Breast epithelium (tissue), 4 donors: ENCODE measurements at regions not wholly inside any gene's neighbourhood (a gene's known extent, or its start where the extent isn't known, plus 50 kb on each side); places are given as distances from the start of the nearest gene placed in this dataset.
A peak's percentile ranks its signal among the peaks of the same experiment; 100 is the strongest.

Source experiments
- DNase-seq, 2 donors: peaks; one replicate each; pipeline ENCODE4 v3.0.0-alpha.2; 2019; ENCODE audit warnings: low spot score in 2 of 2
- H3K27ac ChIP-seq, 2 donors: fragments of 200-600 bp; sonication (generic) in 1 of 2; one replicate each; pipeline ENCODE4 v1.5.1; 2016 to 2019; ENCODE audit warnings: mild to moderate bottlenecking in 1 of 2
- H3K27me3 ChIP-seq, 2 donors: fragments of 200-600 bp; sonication (generic) in 1 of 2; one replicate each; pipeline versions ENCODE4 v1.5.1 to v1.6.0; 2017 to 2019; ENCODE audit warnings: control low read depth in 1 of 2, mild to moderate bottlenecking in 1 of 2
- H3K36me3 ChIP-seq: fragments of 200-600 bp; one replicate; pipeline ENCODE4 v1.5.1; 2019
- H3K4me1 ChIP-seq, 2 donors: fragments of 200-600 bp; sonication (generic); one replicate each; pipeline ENCODE4 v1.5.1; 2016 to 2019; ENCODE audit warnings: control low read depth in 1 of 2
- H3K4me3 ChIP-seq, 3 donors: fragments of 200-600 bp; sonication (generic); 1 replicate in 2 of 3; 2 replicates in 1 of 3; pipeline ENCODE4 v1.5.1; 2016 to 2019; ENCODE audit warnings: mild to moderate bottlenecking in 3 of 3, moderate library complexity in 2 of 3
- H3K9me3 ChIP-seq, 2 donors: fragments of 200-600 bp; sonication (generic) in 1 of 2; one replicate each; pipeline ENCODE4 v1.5.1; 2016 to 2019; ENCODE audit warnings: control low read depth in 1 of 2
- CTCF ChIP-seq, 3 donors: fragments of 450-650 bp; IDR thresholded peaks; one replicate each; pipeline ENCODE4 v1.5.1; 2016 to 2017; ENCODE audit warnings: antibody characterized with exemption in 3 of 3, mild to moderate bottlenecking in 3 of 3, moderate library complexity in 3 of 3
- POLR2A ChIP-seq: fragments of 450-650 bp; IDR thresholded peaks from one replicate; pipeline ENCODE4 v1.6.1; 2016; ENCODE audit warnings: antibody characterized with exemption, mild to moderate bottlenecking, moderate library complexity
- POLR2AphosphoS5 ChIP-seq, 3 donors: sonication (generic); formaldehyde crosslinking; IDR thresholded peaks; one replicate each; pipeline ENCODE4 v1.6.1; 2017; ENCODE audit warnings: antibody characterized with exemption in 3 of 3
- intact Hi-C: fragments of 100-400 bp; cut with DNase I; formaldehyde crosslinking; loops from one replicate; pipeline ENCODE4 v1.15.1; 2023; ENCODE audit warnings: low total_unique reads

GRCh38 chr1:9475061-9475627 lies 64.1 kb upstream of the SLC25A33 start:
- no peaks in the 10 kb centered on the region for H3K9me3 ChIP-seq
- no peaks in the 10 kb centered on the region for H3K27me3 ChIP-seq
- H3K27ac ChIP-seq, result peak overlapping the region; percentile 54 to 76
- H3K36me3 ChIP-seq, result no peaks in the 10 kb centered on the region
- DNase-seq, result peak in 1 of 2 donors; percentile 71
- peak overlapping the region in 2 of 3 donors; percentile 11 to 20 for H3K4me3 ChIP-seq
- peak in 1 of 3 donors; percentile 10 for TF ChIP-seq CTCF (IDR thresholded peaks at IDR 0.05)
- TF ChIP-seq POLR2A, result no peak
- no peak for TF ChIP-seq POLR2AphosphoS5 (IDR thresholded peaks at IDR 0.05)
- peaks cover 0 to 8% of the 10 kb centered on the region in 2 donors for H3K4me1 ChIP-seq
- intact Hi-C loops, result no loop called here

GRCh38 chr1:9476790-9477463 lies 62.3 kb upstream of the SLC25A33 start:
- H3K36me3 ChIP-seq, result no peaks in the 10 kb centered on the region
- no peak overlapping the region for H3K4me3 ChIP-seq
- intact Hi-C loops, result no loop called here
- H3K9me3 ChIP-seq, result no peaks in the 10 kb centered on the region
- DNase-seq, result peak in 1 of 2 donors; percentile 49
- H3K27me3 ChIP-seq, result no peaks in the 10 kb centered on the region
- no peak overlapping the region for H3K27ac ChIP-seq
- TF ChIP-seq POLR2A (no peak), CTCF (IDR thresholded peaks at IDR 0.05) (no peak), POLR2AphosphoS5 (IDR thresholded peaks at IDR 0.05) (no peak)
- H3K4me1 ChIP-seq, result peaks cover 0 to 8% of the 10 kb centered on the region in 2 donors

- H3K36me3 ChIP-seq, result no peaks in the 10 kb centered on the region
- DNase-seq, result no peak
- TF ChIP-seq POLR2A (no peak), POLR2AphosphoS5 (IDR thresholded peaks at IDR 0.05) (no peak), CTCF (IDR thresholded peaks at IDR 0.05) (no peak)
- H3K4me3 ChIP-seq, result no peak overlapping the region
- intact Hi-C loops, result no loop called here
- H3K4me1 ChIP-seq, result peaks cover 0 to 5% of the 10 kb centered on the region in 2 donors
- H3K27ac ChIP-seq, result no peak overlapping the region
- no peaks in the 10 kb centered on the region for H3K9me3 ChIP-seq
- no peaks in the 10 kb centered on the region for H3K27me3 ChIP-seq
Observed at GRCh38 chr1:9477535-9477934, 61.7 kb upstream of the SLC25A33 start.

GRCh38 chr1:9478021-9478420 lies 61.2 kb upstream of the SLC25A33 start:
- no peak for TF ChIP-seq POLR2A
- TF ChIP-seq CTCF (IDR thresholded peaks at IDR 0.05), result no peak
- no peak for TF ChIP-seq POLR2AphosphoS5 (IDR thresholded peaks at IDR 0.05)
- H3K36me3 ChIP-seq, result no peaks in the 10 kb centered on the region
- no peaks in the 10 kb centered on the region for H3K9me3 ChIP-seq
- DNase-seq, result no peak
- H3K27me3 ChIP-seq, result no peaks in the 10 kb centered on the region
- no peak overlapping the region for H3K4me3 ChIP-seq
- intact Hi-C loops, result no loop called here
- H3K4me1 ChIP-seq, result peaks cover 0 to under 1% of the 10 kb centered on the region in 2 donors
- no peak overlapping the region for H3K27ac ChIP-seq

- Histone ChIP-seq H3K9me3 (no peaks in the 10 kb centered on the region), H3K4me1 (no peaks in the 10 kb centered on the region), H3K36me3 (no peaks in the 10 kb centered on the region), H3K27me3 (no peaks in the 10 kb centered on the region), H3K4me3 (no peak overlapping the region), H3K27ac (no peak overlapping the region)
- no peak for TF ChIP-seq POLR2A
- TF ChIP-seq CTCF (IDR thresholded peaks at IDR 0.05), result no peak
- no peak for TF ChIP-seq POLR2AphosphoS5 (IDR thresholded peaks at IDR 0.05)
- DNase-seq, result no peak
- intact Hi-C loops, result no loop called here
Observed at GRCh38 chr1:9481048-9481447, 58.2 kb upstream of the SLC25A33 start.
